SK-N-SH (cell line): ENCODE measurements at regions not wholly inside any gene's neighbourhood (a gene's known extent, or its start where the extent isn't known, plus 50 kb on each side); places are given as distances from the start of the nearest gene placed in this dataset.

Source experiments
- CTCF ChIA-PET: fragments of 300-600, 350-600 bp; formaldehyde crosslinking; extraction: SDS; loops from one replicate; lab custom pipeline; 2021; lab: Yijun Ruan, JAX
- POLR2A ChIA-PET: fragments of 350-600 bp; sonication (Branson Sonifier 250); formaldehyde crosslinking; extraction: SDS; loops from one replicate; lab custom pipeline; 2020; ENCODE audit warnings: antibody characterized with exemption, inconsistent platforms; lab: Yijun Ruan, JAX
- DNase-seq: peaks from one replicate; pipeline ENCODE4 v3.0.0; 2012
- H2AFZ ChIP-seq: fragments of 200-600 bp; sonication (generic); 2 replicates; pipeline ENCODE4 v1.8.1; 2016; ENCODE audit warnings: antibody characterized with exemption, mild to moderate bottlenecking, low read depth
- H3F3A ChIP-seq: fragments of 200-600 bp; sonication (generic); replicated peaks from 2 replicates; pipeline ENCODE3; 2016; ENCODE audit warnings: antibody characterized with exemption, mild to moderate bottlenecking; ENCODE audit not compliant: insufficient read depth
- H3K27ac ChIP-seq, 2 experiments: fragments of 200-500 bp in 1 of 2; fragments of 200-600 bp in 1 of 2; sonication (Bioruptor generic) in 1 of 2; sonication (generic), shearing (Covaris generic) in 1 of 2; 2 replicates each; pipeline versions ENCODE4 v1.5.1 to v1.6.1; 2014 to 2016; ENCODE audit warnings: low read depth in 2 of 2, inconsistent platforms in 1 of 2, low read length in 1 of 2, mild to moderate bottlenecking in 1 of 2, mixed read lengths in 1 of 2
- H3K27me3 ChIP-seq: fragments of 200-600 bp; sonication (generic), shearing (Covaris generic); 2 replicates; pipeline ENCODE4 v1.6.1; 2016; ENCODE audit warnings: mixed run types; ENCODE audit not compliant: insufficient read depth
- H3K36me3 ChIP-seq, 2 experiments: fragments of 200-500 bp in 1 of 2; fragments of 200-600 bp in 1 of 2; sonication (Bioruptor generic) in 1 of 2; sonication (generic) in 1 of 2; replicated peaks in 1 of 2; 2 replicates each; pipeline versions ENCODE3 to v1.5.1; 2014 to 2016; ENCODE audit warnings: low read length in 1 of 2, mild to moderate bottlenecking in 1 of 2; ENCODE audit not compliant: insufficient read depth in 2 of 2, control insufficient read depth in 1 of 2
- H3K4me1 ChIP-seq, 2 experiments: fragments of 200-500 bp in 1 of 2; fragments of 200-600 bp in 1 of 2; sonication (Bioruptor generic) in 1 of 2; sonication (generic), shearing (Covaris generic) in 1 of 2; 2 replicates each; pipeline versions ENCODE4 v1.5.1 to v1.6.1; 2014 to 2016; ENCODE audit warnings: low read depth in 1 of 2, low read length in 1 of 2, mixed run types in 1 of 2; ENCODE audit not compliant: insufficient read depth in 2 of 2, control insufficient read depth in 1 of 2
- H3K4me2 ChIP-seq: fragments of 200-600 bp; sonication (generic), shearing (Covaris generic); 2 replicates; pipeline ENCODE4 v1.6.1; 2017; ENCODE audit warnings: mixed run types
- H3K4me3 ChIP-seq, 2 experiments: fragments of 200-500 bp in 1 of 2; fragments of 200-600 bp in 1 of 2; sonication (Bioruptor generic) in 1 of 2; sonication (generic), shearing (Covaris generic) in 1 of 2; 2 replicates each; pipeline versions ENCODE4 v1.5.1 to v1.8.1; 2014 to 2016; ENCODE audit warnings: low read depth in 2 of 2, inconsistent platforms in 1 of 2, low read length in 1 of 2, mild to moderate bottlenecking in 1 of 2, mixed read lengths in 1 of 2, moderate library complexity in 1 of 2
- H3K79me2 ChIP-seq: fragments of 200-600 bp; sonication (generic); 2 replicates; pipeline ENCODE4 v1.8.1; 2017; ENCODE audit warnings: mild to moderate bottlenecking; ENCODE audit not compliant: insufficient read depth
- H3K9ac ChIP-seq: fragments of 200-600 bp; sonication (generic); 2 replicates; pipeline ENCODE4 v1.6.1; 2017; ENCODE audit warnings: mixed run types
- H3K9me2 ChIP-seq: fragments of 200-600 bp; sonication (generic); 2 replicates; pipeline ENCODE4 v1.6.1; 2017; ENCODE audit warnings: mixed run types
- H3K9me3 ChIP-seq: fragments of 200-600 bp; sonication (generic); 2 replicates; pipeline ENCODE4 v1.6.1; 2017; ENCODE audit warnings: mixed run types, mild to moderate bottlenecking, moderate library complexity
- H4K20me1 ChIP-seq: fragments of 200-600 bp; sonication (generic); 2 replicates; pipeline ENCODE4 v1.6.1; 2017; ENCODE audit warnings: mild to moderate bottlenecking, mixed run types; ENCODE audit not compliant: insufficient read depth
- EZH2phosphoT487 ChIP-seq: fragments of 200-600 bp; sonication (generic); IDR thresholded peaks from 2 replicates; pipeline ENCODE4 v1.6.1; 2017; ENCODE audit warnings: low read depth, mixed run types, mild to moderate bottlenecking, antibody characterized with exemption, moderate library complexity, borderline replicate concordance
- FOXJ3 ChIP-seq: sonication (generic); formaldehyde crosslinking; IDR thresholded peaks from 2 replicates; pipeline ENCODE4 v1.5.1; 2020; ENCODE audit warnings: mild to moderate bottlenecking, missing genetic modification reagents
- GABPA ChIP-seq: IDR thresholded peaks from 2 replicates; pipeline ENCODE4 v1.4.0; 2012; ENCODE audit warnings: low read depth, mild to moderate bottlenecking
- MXI1 ChIP-seq: IDR thresholded peaks from 2 replicates; pipeline ENCODE4 v1.6.1; 2012; ENCODE audit warnings: mild to moderate bottlenecking, low read depth, low read length, improper control_type of control experiment
- NRF1 ChIP-seq: IDR thresholded peaks from 2 replicates; pipeline ENCODE4 v1.6.1; 2012; ENCODE audit warnings: low read depth, mild to moderate bottlenecking, low read length
- RAD21 ChIP-seq: IDR thresholded peaks from 2 replicates; pipeline ENCODE4 v1.6.1; 2012; ENCODE audit warnings: mild to moderate bottlenecking, low read length
- SMC3 ChIP-seq: IDR thresholded peaks from 2 replicates; pipeline ENCODE4 v1.6.1; 2012; ENCODE audit warnings: low read depth, low read length, improper control_type of control experiment
- WGBS: methylation state at CpG from one replicate; pipeline ENCODE4 v1.1.6; 2017; ENCODE audit warnings: low lambda C conversion rate; 5-methylcytosine and 5-hydroxymethylcytosine counted together
- TF ChIP-seq, protein P1 (sequence below): IDR thresholded peaks from 2 replicates; pipeline ENCODE4 v1.4.0; 2012; ENCODE audit warnings: low read depth
- TF ChIP-seq, protein P2 (sequence below): fragments of 150-350 bp; IDR thresholded peaks from 2 replicates; pipeline ENCODE4 v1.6.1; 2017; ENCODE audit warnings: antibody characterized with exemption, low read length, low read depth, borderline replicate concordance
- TF ChIP-seq, protein P3 (sequence below): fragments of 200-600 bp; sonication (generic); IDR thresholded peaks from 2 replicates; pipeline ENCODE4 v1.6.1; 2017; ENCODE audit warnings: antibody characterized with exemption, mild to moderate bottlenecking, moderate library complexity
- TF ChIP-seq, protein P4 (sequence below): IDR thresholded peaks from 2 replicates; pipeline ENCODE4 v1.6.1; 2012; ENCODE audit warnings: mild to moderate bottlenecking, low read depth, low read length, moderate library complexity
- TF ChIP-seq, protein P5 (sequence below): IDR thresholded peaks from 2 replicates; pipeline ENCODE4 v1.4.0; 2012; ENCODE audit warnings: low read depth, borderline replicate concordance
- TF ChIP-seq, protein P6 (sequence below): IDR thresholded peaks from 2 replicates; pipeline ENCODE4; 2012

DNA sequence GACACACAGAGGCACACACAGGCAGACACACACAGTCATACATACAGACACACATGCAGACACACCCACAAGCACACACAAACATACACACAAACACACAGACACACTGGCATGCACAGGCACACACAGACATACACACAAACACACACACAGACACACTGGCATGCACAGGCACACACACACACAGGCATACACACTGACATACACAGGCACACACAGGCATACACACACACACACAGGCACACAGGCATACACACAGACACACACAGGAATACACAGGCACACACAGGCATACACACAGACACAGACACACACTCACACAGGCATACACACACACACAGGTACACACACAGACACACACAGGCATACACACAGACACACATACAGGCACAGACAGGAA, 340.7 kb upstream of the VSTM2A start:
- Histone ChIP-seq H3K4me3 (no peak overlapping the region), H3K9me3 (peaks cover 8% of the 10 kb centered on the region), H3K27me3 (no peaks in the 10 kb centered on the region), H3K4me1 (no peaks in the 10 kb centered on the region; a peak in 1 of 4 replicates), H3K79me2 (no peaks in the 10 kb centered on the region), H3F3A (no peaks in the 10 kb centered on the region), H3K9me2 (no peaks in the 10 kb centered on the region; the same call in 1 of the 2 replicates), H2AFZ (no peak overlapping the region), H3K9ac (no peak overlapping the region), H4K20me1 (no peaks in the 10 kb centered on the region), H3K27ac (no peak overlapping the region), H3K36me3 (no peaks in the 10 kb centered on the region), H3K4me2 (no peak overlapping the region)
- ChIA-PET POLR2A (no interaction called here), CTCF (no interaction called here)
- no peak for TF ChIP-seq GABPA
- TF ChIP-seq, protein P1, sequence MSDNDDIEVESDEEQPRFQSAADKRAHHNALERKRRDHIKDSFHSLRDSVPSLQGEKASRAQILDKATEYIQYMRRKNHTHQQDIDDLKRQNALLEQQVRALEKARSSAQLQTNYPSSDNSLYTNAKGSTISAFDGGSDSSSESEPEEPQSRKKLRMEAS = no peak
- DNase-seq = no peak

DNA sequence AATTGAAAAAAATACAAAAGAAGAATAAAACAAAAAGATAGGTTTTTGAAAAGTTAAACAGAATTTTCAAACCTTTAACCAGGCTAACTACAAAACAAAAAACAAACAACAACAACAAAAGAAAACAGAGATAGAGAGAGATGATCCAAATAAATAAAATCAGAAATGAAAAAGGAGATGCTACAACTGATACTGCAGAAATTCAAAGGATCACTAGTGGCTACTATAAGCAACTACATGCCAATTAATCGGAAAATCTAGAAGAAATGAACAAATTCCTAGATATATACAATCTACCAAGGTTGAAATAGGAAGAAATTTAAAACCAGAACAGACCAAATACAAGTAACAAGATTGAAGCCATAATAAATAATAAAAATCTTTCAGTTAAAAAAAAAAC, 326.8 kb upstream of the VSTM2A start:
- H3K9me3 ChIP-seq = peaks cover 16% of the 10 kb centered on the region
- CTCF ChIA-PET = interaction anchor here (0.7 kb wide), 2 partner anchors 89 to 358 kb away, joined by 3 to 7 read pairs; no protein-coding TSS in a partner anchor

More for the DNA sequence above, 326.8 kb upstream of the VSTM2A start:
- POLR2A ChIA-PET = no interaction called here
- no peak overlapping the region for H3K4me2 ChIP-seq
- no peaks in the 10 kb centered on the region for H3K36me3 ChIP-seq
- no peaks in the 10 kb centered on the region for H3K27me3 ChIP-seq
- H3K9me2 ChIP-seq = no peaks in the 10 kb centered on the region
- H3K4me1 ChIP-seq = no peaks in the 10 kb centered on the region
- no peak for DNase-seq
- H3K79me2 ChIP-seq = no peaks in the 10 kb centered on the region
- H3F3A ChIP-seq = no peaks in the 10 kb centered on the region
- H4K20me1 ChIP-seq = no peaks in the 10 kb centered on the region
- H3K9ac ChIP-seq = no peak overlapping the region
- no peak overlapping the region for H3K4me3 ChIP-seq
- H3K27ac ChIP-seq = no peak overlapping the region
- WGBS = 2% methylated on average over 1 of the region's 1 CpG
- TF ChIP-seq NRF1 (no peak), GABPA (no peak), FOXJ3 (CRISPR knock-in tag) (no peak), MXI1 (no peak), EZH2phosphoT487 (no peak), SMC3 (no peak), RAD21 (no peak)
- TF ChIP-seq, protein P2, sequence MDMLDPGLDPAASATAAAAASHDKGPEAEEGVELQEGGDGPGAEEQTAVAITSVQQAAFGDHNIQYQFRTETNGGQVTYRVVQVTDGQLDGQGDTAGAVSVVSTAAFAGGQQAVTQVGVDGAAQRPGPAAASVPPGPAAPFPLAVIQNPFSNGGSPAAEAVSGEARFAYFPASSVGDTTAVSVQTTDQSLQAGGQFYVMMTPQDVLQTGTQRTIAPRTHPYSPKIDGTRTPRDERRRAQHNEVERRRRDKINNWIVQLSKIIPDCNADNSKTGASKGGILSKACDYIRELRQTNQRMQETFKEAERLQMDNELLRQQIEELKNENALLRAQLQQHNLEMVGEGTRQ = no peak
- TF ChIP-seq, protein P3, sequence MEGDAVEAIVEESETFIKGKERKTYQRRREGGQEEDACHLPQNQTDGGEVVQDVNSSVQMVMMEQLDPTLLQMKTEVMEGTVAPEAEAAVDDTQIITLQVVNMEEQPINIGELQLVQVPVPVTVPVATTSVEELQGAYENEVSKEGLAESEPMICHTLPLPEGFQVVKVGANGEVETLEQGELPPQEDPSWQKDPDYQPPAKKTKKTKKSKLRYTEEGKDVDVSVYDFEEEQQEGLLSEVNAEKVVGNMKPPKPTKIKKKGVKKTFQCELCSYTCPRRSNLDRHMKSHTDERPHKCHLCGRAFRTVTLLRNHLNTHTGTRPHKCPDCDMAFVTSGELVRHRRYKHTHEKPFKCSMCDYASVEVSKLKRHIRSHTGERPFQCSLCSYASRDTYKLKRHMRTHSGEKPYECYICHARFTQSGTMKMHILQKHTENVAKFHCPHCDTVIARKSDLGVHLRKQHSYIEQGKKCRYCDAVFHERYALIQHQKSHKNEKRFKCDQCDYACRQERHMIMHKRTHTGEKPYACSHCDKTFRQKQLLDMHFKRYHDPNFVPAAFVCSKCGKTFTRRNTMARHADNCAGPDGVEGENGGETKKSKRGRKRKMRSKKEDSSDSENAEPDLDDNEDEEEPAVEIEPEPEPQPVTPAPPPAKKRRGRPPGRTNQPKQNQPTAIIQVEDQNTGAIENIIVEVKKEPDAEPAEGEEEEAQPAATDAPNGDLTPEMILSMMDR = no peak
- TF ChIP-seq, protein P4, sequence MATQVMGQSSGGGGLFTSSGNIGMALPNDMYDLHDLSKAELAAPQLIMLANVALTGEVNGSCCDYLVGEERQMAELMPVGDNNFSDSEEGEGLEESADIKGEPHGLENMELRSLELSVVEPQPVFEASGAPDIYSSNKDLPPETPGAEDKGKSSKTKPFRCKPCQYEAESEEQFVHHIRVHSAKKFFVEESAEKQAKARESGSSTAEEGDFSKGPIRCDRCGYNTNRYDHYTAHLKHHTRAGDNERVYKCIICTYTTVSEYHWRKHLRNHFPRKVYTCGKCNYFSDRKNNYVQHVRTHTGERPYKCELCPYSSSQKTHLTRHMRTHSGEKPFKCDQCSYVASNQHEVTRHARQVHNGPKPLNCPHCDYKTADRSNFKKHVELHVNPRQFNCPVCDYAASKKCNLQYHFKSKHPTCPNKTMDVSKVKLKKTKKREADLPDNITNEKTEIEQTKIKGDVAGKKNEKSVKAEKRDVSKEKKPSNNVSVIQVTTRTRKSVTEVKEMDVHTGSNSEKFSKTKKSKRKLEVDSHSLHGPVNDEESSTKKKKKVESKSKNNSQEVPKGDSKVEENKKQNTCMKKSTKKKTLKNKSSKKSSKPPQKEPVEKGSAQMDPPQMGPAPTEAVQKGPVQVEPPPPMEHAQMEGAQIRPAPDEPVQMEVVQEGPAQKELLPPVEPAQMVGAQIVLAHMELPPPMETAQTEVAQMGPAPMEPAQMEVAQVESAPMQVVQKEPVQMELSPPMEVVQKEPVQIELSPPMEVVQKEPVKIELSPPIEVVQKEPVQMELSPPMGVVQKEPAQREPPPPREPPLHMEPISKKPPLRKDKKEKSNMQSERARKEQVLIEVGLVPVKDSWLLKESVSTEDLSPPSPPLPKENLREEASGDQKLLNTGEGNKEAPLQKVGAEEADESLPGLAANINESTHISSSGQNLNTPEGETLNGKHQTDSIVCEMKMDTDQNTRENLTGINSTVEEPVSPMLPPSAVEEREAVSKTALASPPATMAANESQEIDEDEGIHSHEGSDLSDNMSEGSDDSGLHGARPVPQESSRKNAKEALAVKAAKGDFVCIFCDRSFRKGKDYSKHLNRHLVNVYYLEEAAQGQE = no peak
- TF ChIP-seq, protein P5, sequence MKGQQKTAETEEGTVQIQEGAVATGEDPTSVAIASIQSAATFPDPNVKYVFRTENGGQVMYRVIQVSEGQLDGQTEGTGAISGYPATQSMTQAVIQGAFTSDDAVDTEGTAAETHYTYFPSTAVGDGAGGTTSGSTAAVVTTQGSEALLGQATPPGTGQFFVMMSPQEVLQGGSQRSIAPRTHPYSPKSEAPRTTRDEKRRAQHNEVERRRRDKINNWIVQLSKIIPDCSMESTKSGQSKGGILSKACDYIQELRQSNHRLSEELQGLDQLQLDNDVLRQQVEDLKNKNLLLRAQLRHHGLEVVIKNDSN = no peak
- TF ChIP-seq, protein P6, sequence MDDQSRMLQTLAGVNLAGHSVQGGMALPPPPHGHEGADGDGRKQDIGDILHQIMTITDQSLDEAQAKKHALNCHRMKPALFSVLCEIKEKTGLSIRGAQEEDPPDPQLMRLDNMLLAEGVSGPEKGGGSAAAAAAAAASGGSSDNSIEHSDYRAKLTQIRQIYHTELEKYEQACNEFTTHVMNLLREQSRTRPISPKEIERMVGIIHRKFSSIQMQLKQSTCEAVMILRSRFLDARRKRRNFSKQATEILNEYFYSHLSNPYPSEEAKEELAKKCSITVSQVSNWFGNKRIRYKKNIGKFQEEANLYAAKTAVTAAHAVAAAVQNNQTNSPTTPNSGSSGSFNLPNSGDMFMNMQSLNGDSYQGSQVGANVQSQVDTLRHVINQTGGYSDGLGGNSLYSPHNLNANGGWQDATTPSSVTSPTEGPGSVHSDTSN = no peak
- H2AFZ ChIP-seq = no peak overlapping the region
